GM12878 (cell line): ENCODE measurements at regions not wholly inside any gene's neighbourhood (a gene's known extent, or its start where the extent isn't known, plus 50 kb on each side); places are given as distances from the start of the nearest gene placed in this dataset.

Experiments used
- ATAC-seq: fragments of 200-7000 bp; cut with Tn5 transposase; 3 replicates; pipeline ENCODE4 v1.9.1; 2020; ENCODE audit warnings: mild to moderate bottlenecking, moderate library complexity
- BruUV-seq: library from RNA; stranded (reverse); fragments of 400-500 nt; replicated peaks from 2 replicates; lab custom pipeline; 2021; lab: Mats Ljungman, UMichigan
- CTCF ChIA-PET: fragments of 300-600 bp; sonication (Branson Sonifier 250); formaldehyde crosslinking; extraction: SDS; loops from one replicate; lab custom pipeline; 2021; ENCODE audit warnings: inconsistent platforms; lab: Yijun Ruan, JAX
- POLR2A ChIA-PET: fragments of 350-600 bp; formaldehyde crosslinking; extraction: SDS; loops from one replicate; lab custom pipeline; 2021; ENCODE audit warnings: inconsistent platforms; lab: Charles Lee
- RAD21 ChIA-PET: fragments of 300-600 bp; sonication (Branson Sonifier 250); formaldehyde crosslinking; loops from one replicate; lab custom pipeline; 2023; ENCODE audit warnings: antibody characterized with exemption; ENCODE audit not compliant: unreplicated experiment; lab: Charles Lee
- SMC1A ChIA-PET: fragments of 300-600 bp; sonication (Branson Sonifier 250); formaldehyde crosslinking; loops from one replicate; lab custom pipeline; 2023; ENCODE audit not compliant: unreplicated experiment, uncharacterized antibody; lab: Charles Lee
- DNase-seq: peaks from one replicate; pipeline ENCODE4 v3.0.0-alpha.2; 2011; ENCODE audit warnings: low read depth, low spot score
- FAIRE-seq: peaks from 3 replicates; lab custom pipeline; 2011; peaks lifted over from hg19 to GRCh38; lab: Jason Lieb, UNC
- H2AFZ ChIP-seq: 2 replicates; pipeline ENCODE4 v1.6.0; 2011; ENCODE audit warnings: low read depth, low read length, control low read depth; ENCODE audit not compliant: control insufficient read depth
- H3K27ac ChIP-seq: 2 replicates; pipeline ENCODE4 v1.5.1; 2011; ENCODE audit warnings: control low read depth; ENCODE audit not compliant: control insufficient read depth, insufficient read depth
- H3K27me3 ChIP-seq, 2 experiments: replicated peaks in 1 of 2; 2 replicates each; pipeline versions ENCODE4 v1.6.0 to v1.6.1; 2011; ENCODE audit warnings: low read length in 1 of 2; ENCODE audit not compliant: control insufficient read depth in 2 of 2, insufficient read depth in 2 of 2
- H3K36me3 ChIP-seq, 2 experiments: 2 replicates each; pipeline ENCODE4 v1.5.1; 2011; ENCODE audit warnings: low read length in 1 of 2; ENCODE audit not compliant: control insufficient read depth in 2 of 2, insufficient read depth in 2 of 2
- H3K4me1 ChIP-seq: 2 replicates; pipeline ENCODE4 v1.6.1; 2011; ENCODE audit warnings: mild to moderate bottlenecking, low read length, moderate library complexity, mixed read lengths; ENCODE audit not compliant: control insufficient read depth, insufficient read depth
- H3K4me2 ChIP-seq: 2 replicates; pipeline ENCODE4 v1.6.0; 2011; ENCODE audit warnings: control low read depth; ENCODE audit not compliant: control insufficient read depth, insufficient read depth
- H3K4me3 ChIP-seq: fragments of 200-600 bp; sonication (generic); 2 replicates; pipeline ENCODE4 v1.5.1; 2016
- H3K79me2 ChIP-seq: 2 replicates; pipeline ENCODE4 v1.6.0; 2011; ENCODE audit warnings: low read length; ENCODE audit not compliant: control insufficient read depth, insufficient read depth
- H3K9ac ChIP-seq: 2 replicates; pipeline ENCODE4 v1.8.0; 2011; ENCODE audit warnings: low read length, control low read depth, mixed read lengths; ENCODE audit not compliant: control insufficient read depth, insufficient read depth
- H3K9me3 ChIP-seq: replicated peaks from 3 replicates; pipeline ENCODE4 v1.5.1; 2011; ENCODE audit warnings: mild to moderate bottlenecking, low read length; ENCODE audit not compliant: control insufficient read depth, insufficient read depth
- H4K20me1 ChIP-seq: 2 replicates; pipeline ENCODE4 v1.6.0; 2011; ENCODE audit not compliant: control insufficient read depth, insufficient read depth
- CBX5 ChIP-seq: sonication (generic); IDR thresholded peaks from 2 replicates; pipeline ENCODE4 v1.6.1; 2016; ENCODE audit warnings: low read depth, moderate library complexity, mild to moderate bottlenecking, inconsistent platforms
- CEBPZ ChIP-seq: fragments of 150-350 bp; IDR thresholded peaks from 2 replicates; pipeline ENCODE4 v1.6.1; 2016; ENCODE audit warnings: low read depth, low read length
- ESRRA ChIP-seq: IDR thresholded peaks from 2 replicates; pipeline ENCODE4 v1.6.1; 2012; ENCODE audit warnings: mild to moderate bottlenecking, low read length, improper control_type of control experiment
- EZH2 ChIP-seq: IDR thresholded peaks from 2 replicates; pipeline ENCODE4 v1.6.1; 2012; ENCODE audit warnings: low read depth, mild to moderate bottlenecking, control low read depth, inconsistent platforms, low read length, borderline replicate concordance; ENCODE audit not compliant: control insufficient read depth
- IKZF1 ChIP-seq: fragments of 450-650 bp; conservative IDR thresholded peaks from 2 replicates; pipeline ENCODE4 v1.6.1; 2017; ENCODE audit warnings: antibody characterized with exemption, mild to moderate bottlenecking
- NFXL1 ChIP-seq: fragments of 450-650 bp; IDR thresholded peaks from 2 replicates; pipeline ENCODE4 v1.6.1; 2017; ENCODE audit warnings: antibody characterized with exemption, mild to moderate bottlenecking, borderline replicate concordance
- SMAD5 ChIP-seq: IDR thresholded peaks from 2 replicates; pipeline ENCODE4 v1.6.1; 2016; ENCODE audit warnings: antibody characterized with exemption, low read depth
- SRF ChIP-seq, 2 experiments: IDR thresholded peaks; 2 replicates each; pipeline ENCODE4 v1.6.1; 2011; ENCODE audit warnings: low read depth in 2 of 2, low read length in 2 of 2, mild to moderate bottlenecking in 1 of 2, moderate library complexity in 1 of 2
- TAF1 ChIP-seq: IDR thresholded peaks from 2 replicates; pipeline ENCODE4 v1.6.1; 2011; ENCODE audit warnings: mild to moderate bottlenecking, low read depth, low read length, borderline replicate concordance
- TCF12 ChIP-seq: IDR thresholded peaks from 2 replicates; pipeline ENCODE4 v1.6.1; 2011; ENCODE audit warnings: low read depth, mild to moderate bottlenecking, low read length
- TCF3 ChIP-seq: IDR thresholded peaks from 2 replicates; pipeline ENCODE4 v1.6.1; 2012; ENCODE audit warnings: low read depth, mild to moderate bottlenecking, low read length, borderline replicate concordance; ENCODE audit not compliant: insufficient read depth
- YBX1 ChIP-seq: fragments of 450-650 bp; IDR thresholded peaks from 2 replicates; pipeline ENCODE4 v1.6.1; 2016; ENCODE audit warnings: antibody characterized with exemption
- WGBS: methylation state at CpG from one replicate; pipeline ENCODE4 v1.1.6; 2016; ENCODE audit warnings: low lambda C conversion rate; ENCODE audit not compliant: insufficient replicate concordance, insufficient coverage; ENCODE audit errors: missing lambda C conversion rate; 5-methylcytosine and 5-hydroxymethylcytosine counted together
- in situ Hi-C: fragments of 300-500 bp; cut with MboI; formaldehyde crosslinking; loops from 9 replicates; pipeline ENCODE4 v1.14.3; 2018; ENCODE audit warnings: mixed read lengths
- intact Hi-C: fragments of 100-400 bp; cut with micrococcal nuclease; formaldehyde crosslinking; loops from one replicate; pipeline ENCODE4 v1.14.2; 2022; ENCODE audit not compliant: unreplicated experiment
- TF ChIP-seq, protein P1 (sequence below), 3 experiments: IDR thresholded peaks in 2 of 3; conservative IDR thresholded peaks in 1 of 3; 2 replicates each; pipeline ENCODE4 v1.5.1; 2011; ENCODE audit warnings: low read depth in 3 of 3, low read length in 3 of 3, mild to moderate bottlenecking in 3 of 3, control low read depth in 2 of 3, moderate library complexity in 2 of 3, inconsistent platforms in 1 of 3, mixed read lengths in 1 of 3; ENCODE audit not compliant: control insufficient read depth in 2 of 3, insufficient read depth in 1 of 3; ENCODE audit errors: extremely low read depth in 1 of 3

DNA sequence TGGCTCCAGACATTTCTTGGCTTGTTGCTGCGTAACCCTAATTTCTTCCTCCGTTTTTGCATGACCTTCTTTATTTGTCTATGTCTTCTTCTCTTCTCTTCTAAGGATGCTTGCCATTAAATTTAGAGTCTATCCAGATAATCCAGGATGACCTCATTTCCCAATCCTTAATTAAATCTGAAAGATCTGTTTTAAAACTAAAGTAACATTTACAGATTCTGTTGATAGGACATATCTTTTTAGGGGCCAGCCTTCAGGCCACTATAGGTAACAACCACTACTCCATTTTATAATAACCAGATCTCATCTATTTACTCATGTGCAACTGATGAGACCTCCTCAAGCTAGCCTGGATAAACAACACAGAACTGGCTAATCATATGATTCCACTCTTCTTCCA lies 490.5 kb upstream of the SLC10A2 start:
- ChIA-PET CTCF (interaction anchor here (0.9 to 1.4 kb wide), 3 partner anchors 11 to 260 kb away, joined by 3 to 4 read pairs (median 4); no protein-coding TSS in a partner anchor), SMC1A (no interaction called here), POLR2A (no interaction called here), RAD21 (no interaction called here)
- DNase-seq (no peak), ATAC-seq (no peak), FAIRE-seq (no peak)
- no peak overlapping the region for H3K9ac ChIP-seq
- no TSS peak for BruUV-seq
- no peak overlapping the region for H3K27ac ChIP-seq
- TF ChIP-seq IKZF1 (no peak), SRF (IDR thresholded peaks at IDR 0.05; ENCODE audit: low read depth in 2 of 2, low read length in 2 of 2) (no peak), NFXL1 (no peak), TCF12 (no peak), EZH2 (no peak), TAF1 (no peak), CBX5 (no peak), YBX1 (no peak), TCF3 (no peak), SMAD5 (no peak)
- no peaks in the 10 kb centered on the region for H3K36me3 ChIP-seq
- H2AFZ ChIP-seq, result no peak overlapping the region
- 83% methylated on average over 2 of the region's 2 CpGs for WGBS
- intact Hi-C loops, result no loop called here
- no peaks in the 10 kb centered on the region for H3K9me3 ChIP-seq
- no peaks in the 10 kb centered on the region for H3K79me2 ChIP-seq
- no peaks in the 10 kb centered on the region for H4K20me1 ChIP-seq
- H3K4me2 ChIP-seq, result no peak overlapping the region
- no peaks in the 10 kb centered on the region for H3K4me1 ChIP-seq
- H3K4me3 ChIP-seq, result no peak overlapping the region
- in situ Hi-C loops, result no loop called here
- H3K27me3 ChIP-seq, result no peaks in the 10 kb centered on the region

DNA sequence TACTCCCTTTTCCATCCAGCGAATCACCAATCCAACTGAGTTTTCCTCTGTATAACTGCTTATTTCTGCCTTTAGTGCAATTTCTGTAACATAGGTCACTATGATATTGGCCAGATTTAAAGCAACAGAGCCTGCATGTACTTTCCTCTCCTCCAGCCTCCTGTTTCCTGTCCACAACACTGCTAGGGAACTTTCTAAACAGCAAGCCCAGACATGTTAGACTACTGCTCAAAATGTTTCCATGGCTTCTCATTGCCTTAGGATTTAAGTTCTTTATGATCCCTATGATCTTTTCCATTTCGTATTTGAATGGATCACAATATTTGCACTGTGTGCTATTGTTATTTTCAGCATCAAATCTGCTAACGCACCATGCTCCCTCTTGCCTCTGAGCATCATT lies 481.7 kb upstream of the SLC10A2 start:
- no peak overlapping the region for H3K4me2 ChIP-seq
- H3K9me3 ChIP-seq, result no peaks in the 10 kb centered on the region
- H3K27me3 ChIP-seq, result no peaks in the 10 kb centered on the region
- no peak for FAIRE-seq
- no peak overlapping the region for H2AFZ ChIP-seq
- no peaks in the 10 kb centered on the region for H3K36me3 ChIP-seq
- intact Hi-C loops, result no loop called here
- no peaks in the 10 kb centered on the region for H3K4me1 ChIP-seq
- no peak overlapping the region for H3K4me3 ChIP-seq
- no peak for DNase-seq
- RAD21 ChIA-PET, result no interaction called here
- CTCF ChIA-PET, result no interaction called here
- no peaks in the 10 kb centered on the region for H3K79me2 ChIP-seq
- H3K27ac ChIP-seq, result no peak overlapping the region
- H4K20me1 ChIP-seq, result no peaks in the 10 kb centered on the region
- POLR2A ChIA-PET, result no interaction called here
- ATAC-seq, result no peak
- no TSS peak for BruUV-seq
- SMC1A ChIA-PET, result no interaction called here
- in situ Hi-C loops, result no loop called here
- no peak overlapping the region for H3K9ac ChIP-seq
- WGBS, result 29% methylated on average over 3 of the region's 3 CpGs
- no peak for TF ChIP-seq CEBPZ
- TF ChIP-seq, protein P1, sequence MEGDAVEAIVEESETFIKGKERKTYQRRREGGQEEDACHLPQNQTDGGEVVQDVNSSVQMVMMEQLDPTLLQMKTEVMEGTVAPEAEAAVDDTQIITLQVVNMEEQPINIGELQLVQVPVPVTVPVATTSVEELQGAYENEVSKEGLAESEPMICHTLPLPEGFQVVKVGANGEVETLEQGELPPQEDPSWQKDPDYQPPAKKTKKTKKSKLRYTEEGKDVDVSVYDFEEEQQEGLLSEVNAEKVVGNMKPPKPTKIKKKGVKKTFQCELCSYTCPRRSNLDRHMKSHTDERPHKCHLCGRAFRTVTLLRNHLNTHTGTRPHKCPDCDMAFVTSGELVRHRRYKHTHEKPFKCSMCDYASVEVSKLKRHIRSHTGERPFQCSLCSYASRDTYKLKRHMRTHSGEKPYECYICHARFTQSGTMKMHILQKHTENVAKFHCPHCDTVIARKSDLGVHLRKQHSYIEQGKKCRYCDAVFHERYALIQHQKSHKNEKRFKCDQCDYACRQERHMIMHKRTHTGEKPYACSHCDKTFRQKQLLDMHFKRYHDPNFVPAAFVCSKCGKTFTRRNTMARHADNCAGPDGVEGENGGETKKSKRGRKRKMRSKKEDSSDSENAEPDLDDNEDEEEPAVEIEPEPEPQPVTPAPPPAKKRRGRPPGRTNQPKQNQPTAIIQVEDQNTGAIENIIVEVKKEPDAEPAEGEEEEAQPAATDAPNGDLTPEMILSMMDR (IDR thresholded peaks at IDR 0.05 in 2 of 3, conservative IDR thresholded peaks at IDR 0.05 in 1 of 3; ENCODE audit: control insufficient read depth in 2 of 3, extremely low read depth in 1 of 3, insufficient read depth in 1 of 3, low read depth in 3 of 3, low read length in 3 of 3), result no peak
- no peak for TF ChIP-seq ESRRA
